D721Med (cell line): ENCODE measurements at regions not wholly inside any gene's neighbourhood (a gene's known extent, or its start where the extent isn't known, plus 50 kb on each side); places are given as distances from the start of the nearest gene placed in this dataset.
"Not testable (repeated sequence)": the region's sequence is repeated elsewhere in the genome, so short reads cannot be mapped to it uniquely, and the experiment has no call there.

Experiments used
- DNase-seq: peaks from one replicate; pipeline ENCODE4 v3.0.0; 2011; ENCODE audit warnings: low spot score; ENCODE audit not compliant: insufficient read length
- FAIRE-seq: peaks from 2 replicates; lab custom pipeline; 2011; peaks lifted over from hg19 to GRCh38; lab: Jason Lieb, UNC
- TF ChIP-seq, protein P1 (sequence below): IDR thresholded peaks from 2 replicates; pipeline ENCODE4 v1.5.1; 2012; ENCODE audit warnings: mild to moderate bottlenecking, control low read depth; ENCODE audit not compliant: insufficient read depth; ENCODE audit errors: missing control alignments

DNA sequence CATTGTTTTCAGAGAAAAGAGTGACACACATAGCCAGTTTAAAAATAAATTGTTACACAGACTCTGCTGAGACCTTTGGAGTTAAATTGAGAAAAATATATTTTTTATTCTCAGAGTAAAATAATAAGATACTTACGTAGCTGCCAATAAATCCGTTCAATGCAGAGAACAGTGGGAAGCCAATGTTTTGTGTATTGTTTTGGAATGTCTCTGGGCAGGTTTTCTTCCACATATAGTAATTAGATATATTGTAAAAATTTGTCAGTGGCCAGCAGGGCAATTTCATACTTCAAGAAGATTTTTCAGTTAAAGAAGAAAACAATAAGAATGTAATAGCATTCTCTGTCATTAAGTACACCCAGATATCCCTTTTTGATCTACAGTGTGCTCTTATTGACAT is 999.5 kb upstream of the INTU start:
- DNase-seq (no peak), FAIRE-seq (no peak)
- TF ChIP-seq, protein P1, sequence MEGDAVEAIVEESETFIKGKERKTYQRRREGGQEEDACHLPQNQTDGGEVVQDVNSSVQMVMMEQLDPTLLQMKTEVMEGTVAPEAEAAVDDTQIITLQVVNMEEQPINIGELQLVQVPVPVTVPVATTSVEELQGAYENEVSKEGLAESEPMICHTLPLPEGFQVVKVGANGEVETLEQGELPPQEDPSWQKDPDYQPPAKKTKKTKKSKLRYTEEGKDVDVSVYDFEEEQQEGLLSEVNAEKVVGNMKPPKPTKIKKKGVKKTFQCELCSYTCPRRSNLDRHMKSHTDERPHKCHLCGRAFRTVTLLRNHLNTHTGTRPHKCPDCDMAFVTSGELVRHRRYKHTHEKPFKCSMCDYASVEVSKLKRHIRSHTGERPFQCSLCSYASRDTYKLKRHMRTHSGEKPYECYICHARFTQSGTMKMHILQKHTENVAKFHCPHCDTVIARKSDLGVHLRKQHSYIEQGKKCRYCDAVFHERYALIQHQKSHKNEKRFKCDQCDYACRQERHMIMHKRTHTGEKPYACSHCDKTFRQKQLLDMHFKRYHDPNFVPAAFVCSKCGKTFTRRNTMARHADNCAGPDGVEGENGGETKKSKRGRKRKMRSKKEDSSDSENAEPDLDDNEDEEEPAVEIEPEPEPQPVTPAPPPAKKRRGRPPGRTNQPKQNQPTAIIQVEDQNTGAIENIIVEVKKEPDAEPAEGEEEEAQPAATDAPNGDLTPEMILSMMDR = no peak

DNA sequence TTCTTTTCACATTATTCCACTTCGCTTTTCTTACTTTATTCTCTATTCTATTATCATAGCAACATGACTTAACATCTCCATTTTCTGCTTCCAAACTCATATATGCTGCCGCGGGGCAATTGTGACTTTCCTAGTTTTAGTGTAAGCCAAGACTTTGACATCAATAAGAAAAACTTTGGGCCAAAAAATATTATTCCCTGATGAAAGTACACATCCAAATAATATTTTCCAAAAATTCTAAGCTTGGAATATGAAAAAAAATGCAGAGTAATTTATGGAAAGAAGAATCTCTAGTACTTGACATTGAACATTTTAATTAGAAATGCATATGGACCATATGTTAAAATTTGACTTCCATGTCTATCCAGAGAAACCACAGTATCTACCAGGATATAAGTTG is 995.1 kb upstream of the INTU start:
- TF ChIP-seq, protein P1 = no peak

GRCh38 chr4:126647320-126647719 is 985.4 kb upstream of the INTU start:
- TF ChIP-seq, protein P1 = no peak
- no peak for DNase-seq
- FAIRE-seq = no peak

More for the DNA sequence above, 995.1 kb upstream of the INTU start:
- FAIRE-seq = no peak
- no peak for DNase-seq

GRCh38 chr4:126647756-126648397 is 984.9 kb upstream of the INTU start:
- FAIRE-seq (no peak), DNase-seq (no peak)
- TF ChIP-seq, protein P1 = no peak

DNA sequence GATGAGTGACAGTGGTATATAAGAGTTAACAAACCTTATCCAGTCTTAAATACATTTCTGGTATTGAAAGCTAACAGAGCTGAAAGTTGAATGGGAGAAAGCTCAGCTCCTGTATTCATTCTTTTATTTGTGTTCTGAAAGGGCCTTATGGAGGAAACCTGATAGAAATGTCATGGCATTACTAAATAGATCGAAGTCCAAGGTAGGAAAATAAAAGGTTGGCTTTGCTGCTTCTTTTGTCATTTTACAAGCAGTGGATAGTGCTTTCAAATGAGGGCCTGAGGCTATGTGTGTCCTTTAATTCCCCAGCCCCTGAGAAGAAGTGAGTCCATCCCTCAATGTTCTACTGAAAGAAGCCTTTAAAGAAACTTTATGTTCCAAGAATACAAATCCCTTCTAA is 974.3 kb upstream of the INTU start:
- DNase-seq = no peak
- TF ChIP-seq, protein P1 = no peak
- FAIRE-seq = no peak

DNA sequence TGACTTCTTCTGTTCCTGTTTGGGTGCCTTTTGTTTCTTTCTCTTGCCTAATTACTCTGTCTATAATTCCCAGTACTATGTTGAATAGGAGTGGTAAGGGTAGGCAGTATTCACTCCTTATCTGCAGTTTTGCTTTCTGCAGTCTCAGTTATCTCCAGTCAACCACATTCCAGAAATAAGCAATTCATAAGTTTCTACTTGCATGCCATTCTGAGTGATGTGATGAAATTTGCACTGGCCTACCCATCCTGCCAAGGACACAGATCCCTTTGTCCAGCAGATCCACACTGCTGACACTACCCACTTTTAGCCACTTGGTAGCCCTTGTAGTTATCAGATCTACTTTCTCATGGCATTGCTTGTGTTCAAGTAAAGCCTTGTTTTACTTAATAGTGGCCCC is 971.6 kb upstream of the INTU start:
- TF ChIP-seq, protein P1 = no peak
- DNase-seq (no peak), FAIRE-seq (no peak)

DNA sequence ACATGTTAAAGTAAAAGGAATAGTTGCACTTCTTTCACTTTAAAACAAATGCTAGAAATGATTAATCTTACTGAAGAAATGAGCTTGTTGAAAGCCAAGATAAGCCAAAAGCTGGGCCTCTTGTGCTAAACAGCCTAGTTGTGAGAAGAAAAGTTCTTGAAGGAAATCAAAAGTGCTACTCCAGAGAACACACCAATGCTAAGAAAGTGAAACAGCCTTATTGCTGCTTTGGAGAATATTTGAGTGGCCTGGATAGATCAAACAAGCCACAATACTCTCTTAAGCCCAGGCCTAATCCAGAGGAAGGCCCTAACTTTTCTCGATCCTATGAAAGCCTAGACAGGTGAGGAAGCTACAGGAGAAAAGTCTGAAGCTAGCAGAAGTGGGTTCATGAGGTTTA is 967.9 kb upstream of the INTU start:
- DNase-seq (no peak), FAIRE-seq (no peak)
- TF ChIP-seq, protein P1 = no peak

DNA sequence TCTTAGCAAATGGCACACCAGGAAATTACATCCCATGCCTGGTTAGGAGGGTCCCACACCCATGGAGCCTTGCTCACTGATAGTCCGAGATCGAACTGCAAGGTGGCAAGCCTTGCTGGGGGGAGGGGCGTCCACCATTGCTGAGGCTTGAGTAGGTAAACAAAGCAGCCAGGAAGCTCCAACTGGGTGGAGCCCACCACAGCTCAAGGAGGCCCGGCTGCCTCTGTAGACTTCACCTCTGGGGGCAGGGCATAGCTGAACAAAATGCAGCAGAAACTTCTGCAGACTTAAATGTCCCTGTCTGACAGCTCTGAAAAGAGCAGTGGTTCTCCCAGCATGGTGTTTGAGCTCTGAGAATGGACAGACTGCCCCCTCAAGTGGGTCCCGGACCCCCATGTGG is 962.7 kb upstream of the INTU start:
- not testable (repeated sequence) for DNase-seq, FAIRE-seq
